SK-N-SH treated with all-trans-retinoic acid at 6 μM for 48 hours (cell line): ENCODE measurements at regions not wholly inside any gene's neighbourhood (a gene's known extent, or its start where the extent isn't known, plus 50 kb on each side); places are given as distances from the start of the nearest gene placed in this dataset.

Source experiments
- ATAC-seq: fragments of 200-7000 bp; cut with Tn5 transposase; 3 replicates; pipeline ENCODE4 v1.9.1; 2020; ENCODE audit warnings: mild to moderate bottlenecking, moderate library complexity
- ARNTL ChIP-seq: fragments of 450-650 bp; formaldehyde crosslinking; IDR thresholded peaks from 2 replicates; pipeline ENCODE4 v1.5.0; 2020; ENCODE audit warnings: low read depth, mild to moderate bottlenecking, moderate library complexity, borderline replicate concordance
- BACH2 ChIP-seq: fragments of 250-450 bp; sonication (Bioruptor Pico); IDR thresholded peaks from 2 replicates; pipeline ENCODE4 v1.9.0; 2021; ENCODE audit warnings: mild to moderate bottlenecking, borderline replicate concordance
- CREB5 ChIP-seq: fragments of 250-450 bp; sonication (Bioruptor Pico); IDR thresholded peaks from 2 replicates; pipeline ENCODE4 v1.5.1; 2020; ENCODE audit warnings: low read depth, mild to moderate bottlenecking, moderate library complexity
- CSDC2 ChIP-seq: fragments of 250-450 bp; sonication (Bioruptor Pico); IDR thresholded peaks from 2 replicates; pipeline ENCODE4 v1.5.0; 2020; ENCODE audit warnings: mild to moderate bottlenecking, moderate library complexity
- CSRNP3 ChIP-seq: fragments of 250-450 bp; sonication (Bioruptor Pico); IDR thresholded peaks from 2 replicates; pipeline ENCODE4 v1.5.1; 2021; ENCODE audit warnings: mild to moderate bottlenecking, moderate library complexity
- ESRRG ChIP-seq: fragments of 250-450 bp; sonication (Bioruptor Pico); IDR thresholded peaks from 2 replicates; pipeline ENCODE4 v1.6.1; 2021; ENCODE audit warnings: mild to moderate bottlenecking
- GLIS3 ChIP-seq: fragments of 250-450 bp; sonication (Bioruptor Pico); IDR thresholded peaks from 2 replicates; pipeline ENCODE4 v1.5.0; 2020; ENCODE audit warnings: mild to moderate bottlenecking, moderate library complexity
- ISL1 ChIP-seq: fragments of 250-450 bp; sonication (Bioruptor Pico); IDR thresholded peaks from 2 replicates; pipeline ENCODE4 v2.1.2; 2022; ENCODE audit warnings: mild to moderate bottlenecking, moderate library complexity
- OSR1 ChIP-seq: fragments of 250-450 bp; sonication (Bioruptor Pico); IDR thresholded peaks from 2 replicates; pipeline ENCODE4 v1.8.0; 2022; ENCODE audit warnings: moderate library complexity, mild to moderate bottlenecking, inconsistent platforms
- PATZ1 ChIP-seq: fragments of 250-450 bp; sonication (Bioruptor Pico); IDR thresholded peaks from 2 replicates; pipeline ENCODE4 v1.8.0; 2020; ENCODE audit warnings: mild to moderate bottlenecking, moderate library complexity, borderline replicate concordance
- POU6F1 ChIP-seq: fragments of 250-450 bp; sonication (Bioruptor Pico); IDR thresholded peaks from 2 replicates; pipeline ENCODE4 v1.8.0; 2021; ENCODE audit warnings: low read depth, mild to moderate bottlenecking, moderate library complexity, borderline replicate concordance
- PPARA ChIP-seq: fragments of 250-450 bp; sonication (Bioruptor Pico); IDR thresholded peaks from 2 replicates; pipeline ENCODE4 v1.5.0; 2020; ENCODE audit warnings: mild to moderate bottlenecking, borderline replicate concordance
- RARB ChIP-seq: fragments of 250-450 bp; sonication (Bioruptor Pico); IDR thresholded peaks from 2 replicates; pipeline ENCODE4 v1.8.0; 2021; ENCODE audit warnings: mild to moderate bottlenecking, moderate library complexity
- TCF4 ChIP-seq: fragments of 250-450 bp; sonication (Bioruptor Pico); IDR thresholded peaks from 2 replicates; pipeline ENCODE4 v1.8.0; 2021; ENCODE audit warnings: mild to moderate bottlenecking, moderate library complexity, borderline replicate concordance
- TOX ChIP-seq: fragments of 250-450 bp; sonication (Bioruptor Pico); IDR thresholded peaks from 2 replicates; pipeline ENCODE4 v1.8.0; 2021; ENCODE audit warnings: mild to moderate bottlenecking, moderate library complexity, borderline replicate concordance
- TSHZ2 ChIP-seq: fragments of 250-450 bp; sonication (Bioruptor Pico); IDR thresholded peaks from 2 replicates; pipeline ENCODE4 v1.5.0; 2020; ENCODE audit warnings: mild to moderate bottlenecking, moderate library complexity
- ZC3H10 ChIP-seq: fragments of 250-450 bp; sonication (Bioruptor Pico); IDR thresholded peaks from 2 replicates; pipeline ENCODE4 v1.5.1; 2021; ENCODE audit warnings: mild to moderate bottlenecking, moderate library complexity
- ZFP3 ChIP-seq: fragments of 250-450 bp; sonication (Bioruptor Pico); IDR thresholded peaks from 2 replicates; pipeline ENCODE4 v1.5.0; 2020; ENCODE audit warnings: mild to moderate bottlenecking, moderate library complexity
- ZFP30 ChIP-seq: fragments of 450-650 bp; formaldehyde crosslinking; IDR thresholded peaks from 2 replicates; pipeline ENCODE4 v1.5.0; 2022; ENCODE audit warnings: mild to moderate bottlenecking, moderate library complexity
- ZNF565 ChIP-seq: fragments of 450-650 bp; formaldehyde crosslinking; conservative IDR thresholded peaks from 2 replicates; pipeline ENCODE4 v1.5.0; 2020; ENCODE audit warnings: low read depth, mild to moderate bottlenecking, moderate library complexity
- ZNF70 ChIP-seq: fragments of 450-650 bp; formaldehyde crosslinking; IDR thresholded peaks from 2 replicates; pipeline ENCODE4 v1.5.0; 2020; ENCODE audit warnings: mild to moderate bottlenecking, moderate library complexity
- ZNF8 ChIP-seq: fragments of 450-650 bp; formaldehyde crosslinking; IDR thresholded peaks from 2 replicates; pipeline ENCODE4 v1.5.0; 2020; ENCODE audit warnings: mild to moderate bottlenecking, moderate library complexity

GRCh38 chr3:132964266-132964665, 73.9 kb upstream of the TMEM108 start:
- no peak for TF ChIP-seq ISL1
- TF ChIP-seq TOX (CRISPR knock-in tag): no peak
- no peak for TF ChIP-seq ZFP30 (CRISPR knock-in tag)
- no peak for TF ChIP-seq ZNF565 (CRISPR knock-in tag)
- TF ChIP-seq, all 23 proteins: peak for 0
- ATAC-seq: no peak

GRCh38 chr3:132963786-132964185, 74.4 kb upstream of the TMEM108 start:
- no peak for ATAC-seq
- TF ChIP-seq TCF4: no peak
- TF ChIP-seq ESRRG (CRISPR knock-in tag): no peak
- TF ChIP-seq ZFP30 (CRISPR knock-in tag): no peak
- no peak for TF ChIP-seq PATZ1 (CRISPR knock-in tag)
- no peak for TF ChIP-seq ZNF70 (CRISPR knock-in tag)
- no peak for TF ChIP-seq ZC3H10 (CRISPR knock-in tag)
- TF ChIP-seq ISL1: no peak
- TF ChIP-seq ZNF565 (CRISPR knock-in tag): no peak
- no peak for TF ChIP-seq OSR1 (CRISPR knock-in tag)
- TF ChIP-seq CSRNP3 (CRISPR knock-in tag): no peak
- no peak for TF ChIP-seq ZNF8 (CRISPR knock-in tag)

- no peak for ATAC-seq
- no peak for TF ChIP-seq ESRRG (CRISPR knock-in tag)
- TF ChIP-seq ARNTL (CRISPR knock-in tag): no peak
- no peak for TF ChIP-seq TOX (CRISPR knock-in tag)
- TF ChIP-seq POU6F1 (CRISPR knock-in tag): no peak
- no peak for TF ChIP-seq ZNF565 (CRISPR knock-in tag)
- TF ChIP-seq TSHZ2 (CRISPR knock-in tag): no peak
- no peak for TF ChIP-seq ISL1
- no peak for TF ChIP-seq CSRNP3 (CRISPR knock-in tag)
- no peak for TF ChIP-seq ZNF8 (CRISPR knock-in tag)
- no peak for TF ChIP-seq ZNF70 (CRISPR knock-in tag)
- TF ChIP-seq CREB5 (CRISPR knock-in tag): no peak
- TF ChIP-seq RARB (CRISPR knock-in tag): no peak
- no peak for TF ChIP-seq PPARA
- no peak for TF ChIP-seq CSDC2
- TF ChIP-seq ZFP3: no peak
- TF ChIP-seq ZFP30 (CRISPR knock-in tag): no peak
- TF ChIP-seq GLIS3: no peak
- no peak for TF ChIP-seq BACH2 (CRISPR knock-in tag)
- TF ChIP-seq TCF4: no peak
Observed at GRCh38 chr3:132961991-132962390, 76.2 kb upstream of the TMEM108 start.
